Smooth muscle cell (in vitro differentiated cells): ENCODE measurements at regions not wholly inside any gene's neighbourhood (a gene's known extent, or its start where the extent isn't known, plus 50 kb on each side); places are given as distances from the start of the nearest gene placed in this dataset.

Experiments
- DNase-seq: peaks from one replicate; lab custom pipeline; 2025; ENCODE audit not compliant: unreplicated experiment; lab: John Stamatoyannopoulos, UW
- H2AFZ ChIP-seq: fragments of 200-600 bp; sonication (generic); 2 replicates; pipeline ENCODE4 v1.6.0; 2016; ENCODE audit warnings: antibody characterized with exemption, low read depth, mild to moderate bottlenecking
- H3F3A ChIP-seq: fragments of 200-600 bp; sonication (generic); 2 replicates; pipeline ENCODE4 v1.6.0; 2017; ENCODE audit warnings: antibody characterized with exemption, low read depth
- H3K27ac ChIP-seq: fragments of 200-600 bp; sonication (generic); 2 replicates; pipeline ENCODE4 v1.5.1; 2016; ENCODE audit warnings: low read depth, mild to moderate bottlenecking
- H3K27me3 ChIP-seq: fragments of 200-600 bp; sonication (generic); 2 replicates; pipeline ENCODE4 v1.6.1; 2016; ENCODE audit warnings: low read depth, mild to moderate bottlenecking
- H3K36me3 ChIP-seq: fragments of 200-600 bp; sonication (generic); 2 replicates; pipeline ENCODE4 v1.5.1; 2016; ENCODE audit warnings: low read depth
- H3K4me1 ChIP-seq: fragments of 200-600 bp; sonication (generic); 2 replicates; pipeline ENCODE4 v1.5.1; 2016; ENCODE audit warnings: low read depth
- H3K4me2 ChIP-seq: fragments of 200-600 bp; sonication (generic); 2 replicates; pipeline ENCODE4 v1.6.0; 2016; ENCODE audit warnings: mild to moderate bottlenecking
- H3K4me3 ChIP-seq: fragments of 200-600 bp; sonication (generic); 2 replicates; pipeline ENCODE4 v1.5.1; 2016; ENCODE audit warnings: mild to moderate bottlenecking
- H3K79me2 ChIP-seq: fragments of 200-600 bp; sonication (generic); 2 replicates; pipeline ENCODE4 v1.6.0; 2016; ENCODE audit warnings: low read depth, mild to moderate bottlenecking
- H3K9ac ChIP-seq: fragments of 200-600 bp; sonication (generic); 2 replicates; pipeline ENCODE4 v1.6.0; 2016; ENCODE audit warnings: low read depth
- H3K9me3 ChIP-seq: fragments of 200-600 bp; sonication (generic); replicated peaks from 2 replicates; pipeline ENCODE4 v1.5.1; 2016; ENCODE audit warnings: low read depth
- H4K20me1 ChIP-seq: fragments of 200-600 bp; sonication (generic); 2 replicates; pipeline ENCODE4 v1.6.0; 2016; ENCODE audit warnings: low read depth
- WGBS: methylation state at CpG from one replicate; pipeline ENCODE4 v1.1.7; 2016; ENCODE audit warnings: low lambda C conversion rate; 5-methylcytosine and 5-hydroxymethylcytosine counted together
- TF ChIP-seq, protein P1 (sequence below): fragments of 200-600 bp; sonication (generic); IDR thresholded peaks from 2 replicates; pipeline ENCODE4 v1.5.1; 2017; ENCODE audit warnings: borderline replicate concordance, mild to moderate bottlenecking, antibody characterized with exemption; ENCODE audit not compliant: insufficient read depth, poor library complexity, severe bottlenecking

- no peak for DNase-seq
- no peaks in the 10 kb centered on the region for H3K4me1 ChIP-seq
- TF ChIP-seq, protein P1, sequence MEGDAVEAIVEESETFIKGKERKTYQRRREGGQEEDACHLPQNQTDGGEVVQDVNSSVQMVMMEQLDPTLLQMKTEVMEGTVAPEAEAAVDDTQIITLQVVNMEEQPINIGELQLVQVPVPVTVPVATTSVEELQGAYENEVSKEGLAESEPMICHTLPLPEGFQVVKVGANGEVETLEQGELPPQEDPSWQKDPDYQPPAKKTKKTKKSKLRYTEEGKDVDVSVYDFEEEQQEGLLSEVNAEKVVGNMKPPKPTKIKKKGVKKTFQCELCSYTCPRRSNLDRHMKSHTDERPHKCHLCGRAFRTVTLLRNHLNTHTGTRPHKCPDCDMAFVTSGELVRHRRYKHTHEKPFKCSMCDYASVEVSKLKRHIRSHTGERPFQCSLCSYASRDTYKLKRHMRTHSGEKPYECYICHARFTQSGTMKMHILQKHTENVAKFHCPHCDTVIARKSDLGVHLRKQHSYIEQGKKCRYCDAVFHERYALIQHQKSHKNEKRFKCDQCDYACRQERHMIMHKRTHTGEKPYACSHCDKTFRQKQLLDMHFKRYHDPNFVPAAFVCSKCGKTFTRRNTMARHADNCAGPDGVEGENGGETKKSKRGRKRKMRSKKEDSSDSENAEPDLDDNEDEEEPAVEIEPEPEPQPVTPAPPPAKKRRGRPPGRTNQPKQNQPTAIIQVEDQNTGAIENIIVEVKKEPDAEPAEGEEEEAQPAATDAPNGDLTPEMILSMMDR, result no peak
- no peaks in the 10 kb centered on the region for H3K36me3 ChIP-seq
- no peak overlapping the region for H3K4me3 ChIP-seq
- H3K27ac ChIP-seq, result no peak overlapping the region
- WGBS, result 79% methylated on average over 1 of the region's 1 CpG
- H3K9ac ChIP-seq, result no peak overlapping the region
- no peaks in the 10 kb centered on the region for H3F3A ChIP-seq
- H3K27me3 ChIP-seq, result no peaks in the 10 kb centered on the region
- no peaks in the 10 kb centered on the region for H4K20me1 ChIP-seq
- H3K9me3 ChIP-seq, result no peaks in the 10 kb centered on the region
- H2AFZ ChIP-seq, result no peak overlapping the region
- no peaks in the 10 kb centered on the region for H3K79me2 ChIP-seq
- H3K4me2 ChIP-seq, result no peak overlapping the region
Measured at GRCh38 chr10:105675333-105675732, 1034.2 kb downstream of the SORCS3 start.

DNA sequence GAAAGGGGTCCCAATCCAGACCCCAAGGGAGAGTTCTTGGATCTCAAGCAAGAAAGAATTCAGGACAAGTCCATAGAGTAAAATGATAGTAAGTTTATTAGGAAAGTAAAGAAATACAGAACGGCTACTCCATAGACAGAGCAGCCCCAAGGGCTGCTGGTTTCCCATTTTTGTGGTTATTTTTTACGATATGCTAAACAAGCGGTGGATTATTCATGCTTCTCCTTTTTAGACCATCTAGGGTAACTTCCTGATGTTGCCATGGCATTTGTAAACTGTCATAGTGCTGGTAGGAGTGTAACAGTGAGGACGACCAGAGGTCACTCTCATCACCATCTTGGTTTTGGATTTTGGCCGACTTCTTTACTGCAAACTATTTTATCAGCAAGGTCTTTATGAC lies 1033.4 kb downstream of the SORCS3 start:
- Histone ChIP-seq H3K9ac (no peak overlapping the region), H3K4me1 (no peaks in the 10 kb centered on the region), H3K79me2 (no peaks in the 10 kb centered on the region), H2AFZ (no peak overlapping the region), H3K27me3 (no peaks in the 10 kb centered on the region), H3K4me3 (no peak overlapping the region), H3F3A (no peaks in the 10 kb centered on the region), H3K27ac (no peak overlapping the region), H4K20me1 (no peaks in the 10 kb centered on the region), H3K36me3 (no peaks in the 10 kb centered on the region), H3K4me2 (no peak overlapping the region), H3K9me3 (no peaks in the 10 kb centered on the region)
- DNase-seq, result no peak
- 79% methylated on average over 5 of the region's 5 CpGs for WGBS
- TF ChIP-seq, protein P1, result no peak

DNA sequence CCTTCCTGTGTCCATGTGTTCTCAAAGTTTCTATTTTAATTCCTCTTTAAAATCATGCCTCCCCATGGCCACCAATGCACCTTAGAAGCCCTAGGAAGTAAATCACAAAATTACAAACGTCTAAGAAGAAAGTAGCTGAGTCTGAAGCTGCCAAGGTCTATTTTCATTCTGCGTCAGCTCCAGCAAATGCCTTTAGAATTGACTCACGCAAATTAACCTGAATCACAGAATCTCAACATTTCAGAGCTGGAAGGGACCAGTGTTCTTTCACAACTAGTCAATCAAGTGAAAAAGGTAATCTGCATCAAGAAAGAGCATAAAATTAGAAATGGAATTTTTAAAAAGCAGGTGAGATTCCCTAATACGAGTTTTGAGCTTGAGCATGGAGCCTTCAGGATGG lies 1017.6 kb downstream of the SORCS3 start:
- Histone ChIP-seq H2AFZ (no peak overlapping the region), H3K27me3 (no peaks in the 10 kb centered on the region), H3K79me2 (no peaks in the 10 kb centered on the region), H3K9me3 (no peaks in the 10 kb centered on the region), H3K4me3 (no peak overlapping the region), H4K20me1 (no peaks in the 10 kb centered on the region), H3K4me2 (no peak overlapping the region), H3K36me3 (no peaks in the 10 kb centered on the region), H3K4me1 (peaks cover 23% of the 10 kb centered on the region), H3K9ac (no peak overlapping the region), H3K27ac (no peak overlapping the region), H3F3A (no peaks in the 10 kb centered on the region)
- TF ChIP-seq, protein P1, result no peak
- 78% methylated on average over 4 of the region's 4 CpGs for WGBS
- no peak for DNase-seq

DNA sequence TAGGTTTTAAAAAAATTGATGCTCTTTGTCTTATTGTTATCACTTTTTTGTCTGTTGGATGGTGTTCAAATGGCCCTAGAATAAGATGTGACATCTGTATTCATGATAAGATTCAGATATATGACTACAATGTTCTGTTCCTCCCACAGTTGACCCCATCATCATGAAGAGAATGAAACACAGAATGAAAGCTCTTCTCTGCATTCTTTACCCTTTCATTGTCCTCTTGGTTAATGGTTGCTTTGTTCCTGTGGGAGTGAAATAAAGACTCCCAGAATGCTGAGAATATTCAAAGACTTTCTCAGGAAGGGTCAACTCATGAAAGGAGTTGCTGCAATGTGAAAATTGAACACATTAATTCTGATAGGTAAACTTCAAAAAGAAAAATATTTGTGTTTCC lies 1015.8 kb downstream of the SORCS3 start:
- Histone ChIP-seq H2AFZ (no peak overlapping the region), H3F3A (no peaks in the 10 kb centered on the region), H3K27me3 (no peaks in the 10 kb centered on the region), H3K9me3 (no peaks in the 10 kb centered on the region), H3K9ac (no peak overlapping the region), H3K4me1 (peaks cover 23% of the 10 kb centered on the region), H3K79me2 (no peaks in the 10 kb centered on the region), H4K20me1 (no peaks in the 10 kb centered on the region), H3K4me3 (no peak overlapping the region), H3K36me3 (no peaks in the 10 kb centered on the region), H3K4me2 (no peak overlapping the region), H3K27ac (no peak overlapping the region)
- TF ChIP-seq, protein P1, result no peak
- no peak for DNase-seq
